OCI-LY1 (cell line): ENCODE measurements at regions not wholly inside any gene's neighbourhood (a gene's known extent, or its start where the extent isn't known, plus 50 kb on each side); places are given as distances from the start of the nearest gene placed in this dataset.

Experiments
- H2AFZ ChIP-seq: fragments of 200-600 bp; sonication (generic), shearing (Covaris generic); 2 replicates; pipeline ENCODE4 v1.6.0; 2014; ENCODE audit warnings: antibody characterized with exemption, mild to moderate bottlenecking, low read length
- H3F3A ChIP-seq: fragments of 200-600 bp; sonication (generic), shearing (Covaris generic); 2 replicates; pipeline ENCODE4 v1.6.0; 2014; ENCODE audit warnings: mild to moderate bottlenecking, antibody characterized with exemption, low read length, moderate library complexity; ENCODE audit not compliant: insufficient read depth
- H3K27ac ChIP-seq: fragments of 200-600 bp; sonication (generic); 2 replicates; pipeline ENCODE4 v1.5.1; 2014; ENCODE audit warnings: low read length, mixed run types, mild to moderate bottlenecking, low read depth; ENCODE audit not compliant: poor library complexity, severe bottlenecking
- H3K27me3 ChIP-seq: fragments of 200-600 bp; sonication (generic); 2 replicates; pipeline ENCODE4 v1.6.0; 2014; ENCODE audit warnings: antibody characterized with exemption, mild to moderate bottlenecking, low read length, moderate library complexity; ENCODE audit not compliant: insufficient read depth
- H3K36me3 ChIP-seq: fragments of 200-600 bp; sonication (generic); 2 replicates; pipeline ENCODE4 v1.6.1; 2014; ENCODE audit warnings: mild to moderate bottlenecking, antibody characterized with exemption, low read length, moderate library complexity, mixed read lengths; ENCODE audit not compliant: insufficient read depth
- H3K4me1 ChIP-seq: fragments of 200-600 bp; sonication (generic); 2 replicates; pipeline ENCODE4 v1.5.1; 2014; ENCODE audit warnings: mild to moderate bottlenecking, low read length, moderate library complexity; ENCODE audit not compliant: insufficient read depth, severe bottlenecking
- H3K4me2 ChIP-seq: fragments of 200-600 bp; sonication (generic), shearing (Covaris generic); 2 replicates; pipeline ENCODE4 v1.6.1; 2014; ENCODE audit warnings: low read length
- H3K4me3 ChIP-seq: fragments of 200-600 bp; sonication (generic); 2 replicates; pipeline ENCODE4 v1.5.1; 2014; ENCODE audit warnings: low read length, low read depth, mild to moderate bottlenecking, mixed read lengths; ENCODE audit not compliant: poor library complexity, severe bottlenecking
- H3K79me2 ChIP-seq: fragments of 200-600 bp; shearing (Covaris generic); 2 replicates; pipeline ENCODE4 v1.6.1; 2016; ENCODE audit warnings: mixed run types, low read length, mixed read lengths; ENCODE audit not compliant: insufficient read depth
- H3K9ac ChIP-seq: fragments of 200-600 bp; sonication (generic), shearing (Covaris generic); 2 replicates; pipeline ENCODE4 v1.6.1; 2014; ENCODE audit warnings: mild to moderate bottlenecking, low read length, mixed read lengths
- H3K9me2 ChIP-seq: fragments of 200-600 bp; sonication (generic), shearing (Covaris generic); 2 replicates; pipeline ENCODE4 v1.6.1; 2014; ENCODE audit warnings: low read depth, mild to moderate bottlenecking, low read length, mixed read lengths
- H3K9me3 ChIP-seq: fragments of 200-600 bp; shearing (Covaris generic); 2 replicates; pipeline ENCODE4 v1.6.1; 2014; ENCODE audit warnings: low read length, mixed read lengths
- H4K20me1 ChIP-seq: fragments of 200-600 bp; sonication (generic), shearing (Covaris generic); 2 replicates; pipeline ENCODE4 v1.6.0; 2016; ENCODE audit warnings: mild to moderate bottlenecking, low read length; ENCODE audit not compliant: insufficient read depth
- CTCF ChIP-seq: fragments of 200-600 bp; sonication (generic), shearing (Covaris generic); IDR thresholded peaks from 2 replicates; pipeline ENCODE4 v1.5.1; 2017; ENCODE audit warnings: mild to moderate bottlenecking, antibody characterized with exemption, low read length, moderate library complexity, mixed read lengths
- EZH2 ChIP-seq: fragments of 200-600 bp; sonication (generic), shearing (Covaris generic); IDR thresholded peaks from 2 replicates; pipeline ENCODE4 v1.8.0; 2017; ENCODE audit warnings: borderline replicate concordance, mixed run types, mild to moderate bottlenecking, antibody characterized with exemption, low read length, moderate library complexity, mixed read lengths

DNA sequence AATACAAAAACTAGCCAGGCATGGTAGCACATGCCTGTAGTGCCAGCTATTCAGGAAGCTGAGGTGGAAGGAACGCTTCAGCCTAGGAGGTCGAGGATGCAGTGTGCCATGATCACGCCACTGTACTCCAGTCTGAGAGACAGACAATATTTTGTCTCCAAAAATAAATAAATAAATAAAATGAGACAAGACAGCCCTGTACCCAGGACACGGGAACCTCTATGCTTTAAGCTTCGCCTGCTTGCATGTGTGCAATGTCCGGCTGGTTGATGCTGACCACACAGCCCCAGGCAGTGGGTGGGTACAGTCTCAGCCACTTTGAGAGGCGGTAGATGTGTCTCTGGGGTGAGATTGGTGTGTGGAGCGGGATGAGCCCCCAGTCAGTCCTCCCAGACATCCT, 52.0 kb upstream of the MPEG1 start:
- H3K36me3 ChIP-seq = peaks cover 11% of the 10 kb centered on the region; the same call in 1 of the 2 replicates
- no peaks in the 10 kb centered on the region for H3K9me3 ChIP-seq
- peak overlapping the region; percentile 95 for H3K27ac ChIP-seq
- H3K9ac ChIP-seq = no peak overlapping the region; the same call in 1 of the 2 replicates
- H4K20me1 ChIP-seq = no peaks in the 10 kb centered on the region
- no peaks in the 10 kb centered on the region for H3K27me3 ChIP-seq
- no peak overlapping the region for H2AFZ ChIP-seq
- no peaks in the 10 kb centered on the region for H3K79me2 ChIP-seq
- H3K4me3 ChIP-seq = no peak overlapping the region
- no peak for TF ChIP-seq EZH2
- TF ChIP-seq CTCF = no peak
- no peak overlapping the region for H3K4me2 ChIP-seq
- peaks cover 67% of the 10 kb centered on the region for H3K4me1 ChIP-seq
- H3K9me2 ChIP-seq = no peaks in the 10 kb centered on the region
- H3F3A ChIP-seq = no peaks in the 10 kb centered on the region

DNA sequence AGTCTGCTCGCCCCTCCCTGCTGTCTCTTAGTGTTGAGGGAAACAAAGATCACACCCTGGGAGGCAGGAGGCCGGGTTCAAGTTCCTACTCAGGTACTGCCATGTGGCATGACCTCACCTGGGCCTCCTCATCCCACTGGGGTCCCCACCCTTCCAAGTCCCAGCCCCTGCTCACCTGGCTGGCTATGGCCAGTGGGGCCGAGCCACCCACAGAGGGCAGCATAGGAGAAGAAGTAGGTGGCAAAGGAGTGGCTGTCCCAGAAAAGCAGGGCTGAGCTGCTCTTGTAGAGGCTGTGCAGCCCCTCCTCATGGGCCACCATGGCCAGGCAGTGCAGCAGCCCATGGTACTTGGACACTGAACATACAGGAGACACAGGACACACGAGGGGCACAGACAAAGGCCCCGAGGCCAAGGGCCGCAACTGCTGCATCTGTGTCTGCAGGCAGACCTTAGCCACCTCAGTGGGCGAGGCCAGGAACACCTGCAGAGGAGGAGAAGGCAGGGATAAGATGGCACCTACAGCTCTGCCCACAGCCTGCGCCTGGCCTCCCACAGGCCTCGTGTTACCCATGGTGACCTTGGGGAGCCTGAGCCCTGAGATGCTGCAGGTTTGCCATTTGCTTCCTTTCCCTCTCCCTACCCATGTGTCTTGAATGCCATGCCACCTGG, 50.6 kb upstream of the MPEG1 start:
- no peak overlapping the region for H3K4me3 ChIP-seq
- H2AFZ ChIP-seq = no peak overlapping the region
- no peaks in the 10 kb centered on the region for H3K27me3 ChIP-seq
- H3K36me3 ChIP-seq = peaks cover 6% of the 10 kb centered on the region; the same call in 1 of the 2 replicates
- no peaks in the 10 kb centered on the region for H3F3A ChIP-seq
- H3K4me1 ChIP-seq = peaks cover 63% of the 10 kb centered on the region
- H3K9ac ChIP-seq = no peak overlapping the region
- TF ChIP-seq EZH2 (no peak), CTCF (peak; percentile 95)
- H3K9me3 ChIP-seq = no peaks in the 10 kb centered on the region
- H3K79me2 ChIP-seq = no peaks in the 10 kb centered on the region
- H3K4me2 ChIP-seq = no peak overlapping the region
- H3K27ac ChIP-seq = peak overlapping the region; percentile 95
- H4K20me1 ChIP-seq = no peaks in the 10 kb centered on the region
- no peaks in the 10 kb centered on the region for H3K9me2 ChIP-seq
